BE2C (cell line): ENCODE measurements at regions not wholly inside any gene's neighbourhood (a gene's known extent, or its start where the extent isn't known, plus 50 kb on each side); places are given as distances from the start of the nearest gene placed in this dataset.
A peak's percentile ranks its signal among the peaks of the same experiment; 100 is the strongest.

Experiments
- DNase-seq: peaks from one replicate; pipeline ENCODE4 v3.0.0-alpha.2; 2020
- H3K27me3 ChIP-seq: fragments of 250-450 bp; sonication (Bioruptor Pico); 2 replicates; pipeline ENCODE4 v1.5.1; 2020; ENCODE audit warnings: mild to moderate bottlenecking
- H3K36me3 ChIP-seq: fragments of 250-450 bp; sonication (Bioruptor Pico); 2 replicates; pipeline ENCODE4 v1.5.1; 2020; ENCODE audit warnings: mild to moderate bottlenecking
- H3K4me1 ChIP-seq: fragments of 250-450 bp; sonication (Bioruptor Pico); 2 replicates; pipeline ENCODE4 v1.5.1; 2020
- H3K4me3 ChIP-seq: 2 replicates; pipeline ENCODE4 v1.5.1; 2011; ENCODE audit warnings: low read depth, low read length
- H3K9me3 ChIP-seq: fragments of 250-450 bp; sonication (Bioruptor Pico); 2 replicates; pipeline ENCODE4 v1.5.1; 2020
- CTCF ChIP-seq: IDR thresholded peaks from 2 replicates; pipeline ENCODE4 v1.5.1; 2012; ENCODE audit warnings: mild to moderate bottlenecking, low read depth, low read length

DNA sequence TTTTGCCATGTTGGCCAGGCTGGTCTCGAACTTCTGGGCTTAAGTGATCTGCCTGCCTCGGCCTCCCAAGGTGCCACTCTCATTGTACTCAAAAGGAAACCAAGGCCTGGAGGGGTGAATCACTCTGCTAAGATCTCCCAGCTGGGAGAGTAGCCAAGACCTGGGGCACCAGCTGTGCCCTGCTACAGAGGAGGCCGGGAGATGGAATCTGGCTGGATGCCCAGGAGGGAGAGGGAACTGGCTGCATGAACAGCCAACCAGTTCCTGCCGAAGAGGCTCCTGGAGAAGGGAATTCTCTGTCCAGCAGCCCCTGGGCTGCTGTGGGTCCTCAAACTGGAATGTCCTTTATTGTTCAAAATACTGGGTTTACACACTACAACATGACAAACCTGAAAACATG lies 238.7 kb upstream of the CIBAR2 start:
- TF ChIP-seq CTCF = no peak
- no peaks in the 10 kb centered on the region for H3K27me3 ChIP-seq
- no peaks in the 10 kb centered on the region for H3K9me3 ChIP-seq
- H3K4me1 ChIP-seq = peaks cover 63% of the 10 kb centered on the region
- no peaks in the 10 kb centered on the region for H3K36me3 ChIP-seq
- peak; percentile 98 for DNase-seq
- H3K4me3 ChIP-seq = no peak overlapping the region

DNA sequence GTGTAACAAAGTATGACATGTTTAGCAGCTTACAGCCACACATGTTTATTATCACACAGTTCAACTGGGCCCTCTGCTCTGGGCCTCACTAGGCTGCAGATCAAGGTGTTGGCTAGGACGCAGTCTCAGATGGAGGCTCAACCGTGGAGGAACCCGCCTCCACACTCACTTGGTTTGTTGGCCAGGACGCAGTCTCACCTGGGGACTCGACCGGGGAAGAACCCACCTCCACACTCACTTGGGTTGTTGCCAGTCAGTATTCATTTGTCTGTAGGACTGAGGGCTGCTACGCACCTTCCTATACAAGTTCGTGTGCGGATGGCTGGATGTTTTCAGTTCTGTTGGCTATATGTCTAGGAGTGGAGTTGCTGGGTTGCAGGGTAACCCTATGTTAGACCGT lies 240.7 kb upstream of the CIBAR2 start:
- TF ChIP-seq CTCF = no peak
- H3K27me3 ChIP-seq = no peaks in the 10 kb centered on the region
- H3K36me3 ChIP-seq = no peaks in the 10 kb centered on the region
- H3K4me3 ChIP-seq = no peak overlapping the region
- no peaks in the 10 kb centered on the region for H3K9me3 ChIP-seq
- DNase-seq = no peak
- H3K4me1 ChIP-seq = peaks cover 72% of the 10 kb centered on the region

GRCh38 chr16:85353839-85354685 lies 241.8 kb upstream of the CIBAR2 start:
- H3K36me3 ChIP-seq = no peaks in the 10 kb centered on the region
- H3K9me3 ChIP-seq = no peaks in the 10 kb centered on the region
- no peak overlapping the region for H3K4me3 ChIP-seq
- H3K4me1 ChIP-seq = peaks cover 73% of the 10 kb centered on the region
- H3K27me3 ChIP-seq = no peaks in the 10 kb centered on the region
- no peak for TF ChIP-seq CTCF
- DNase-seq = no peak

DNA sequence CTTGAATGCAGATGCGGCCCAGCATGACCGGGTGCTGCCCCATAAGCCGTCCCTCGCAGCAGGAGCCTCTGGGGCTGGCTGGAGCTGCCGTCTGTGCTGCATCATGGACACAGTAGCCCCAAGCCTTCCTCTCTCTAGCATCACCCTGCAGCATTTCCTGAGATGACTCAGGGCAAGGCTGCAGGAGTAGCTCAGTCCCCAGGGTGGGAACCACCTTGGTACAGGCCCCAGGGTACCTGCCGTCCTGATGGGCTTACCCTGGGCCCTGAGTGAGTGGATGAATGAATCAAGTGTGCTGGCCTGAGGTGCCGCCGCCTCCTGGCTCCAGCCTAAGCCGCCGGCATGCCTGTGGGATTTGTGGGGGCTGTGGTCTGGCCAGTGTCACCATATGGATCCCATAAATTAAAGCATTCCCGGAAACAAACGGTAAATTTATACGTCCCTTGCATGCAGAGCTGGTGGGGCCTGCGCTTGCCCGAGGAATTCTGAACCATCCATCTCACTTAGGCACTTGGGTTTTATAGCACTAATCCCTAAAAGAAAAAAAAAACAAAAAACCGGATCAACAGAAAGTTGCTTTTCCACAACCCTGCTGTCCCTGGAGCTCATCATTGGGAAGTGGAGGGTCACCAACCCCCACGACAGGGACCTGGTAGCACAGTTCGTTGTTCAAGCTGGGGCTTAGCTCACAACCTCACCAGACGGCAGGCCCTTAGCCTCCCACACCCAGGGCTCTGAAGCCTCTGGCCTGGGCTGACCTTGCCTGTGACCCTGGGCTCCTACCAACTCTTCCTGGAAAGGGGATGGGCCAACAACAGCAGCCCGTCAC lies 242.6 kb upstream of the CIBAR2 start:
- no peaks in the 10 kb centered on the region for H3K36me3 ChIP-seq
- H3K27me3 ChIP-seq = no peaks in the 10 kb centered on the region
- no peak for TF ChIP-seq CTCF
- H3K4me3 ChIP-seq = no peak overlapping the region
- peaks cover 75% of the 10 kb centered on the region for H3K4me1 ChIP-seq
- H3K9me3 ChIP-seq = no peaks in the 10 kb centered on the region
- DNase-seq = peak; percentile 77

- no peak for TF ChIP-seq CTCF
- no peak for DNase-seq
- Histone ChIP-seq H3K27me3 (no peaks in the 10 kb centered on the region), H3K4me3 (no peak overlapping the region), H3K9me3 (no peaks in the 10 kb centered on the region), H3K36me3 (no peaks in the 10 kb centered on the region), H3K4me1 (peaks cover 74% of the 10 kb centered on the region)
These were observed 243.2 kb upstream of the CIBAR2 start for GRCh38 chr16:85355515-85355837.

DNA sequence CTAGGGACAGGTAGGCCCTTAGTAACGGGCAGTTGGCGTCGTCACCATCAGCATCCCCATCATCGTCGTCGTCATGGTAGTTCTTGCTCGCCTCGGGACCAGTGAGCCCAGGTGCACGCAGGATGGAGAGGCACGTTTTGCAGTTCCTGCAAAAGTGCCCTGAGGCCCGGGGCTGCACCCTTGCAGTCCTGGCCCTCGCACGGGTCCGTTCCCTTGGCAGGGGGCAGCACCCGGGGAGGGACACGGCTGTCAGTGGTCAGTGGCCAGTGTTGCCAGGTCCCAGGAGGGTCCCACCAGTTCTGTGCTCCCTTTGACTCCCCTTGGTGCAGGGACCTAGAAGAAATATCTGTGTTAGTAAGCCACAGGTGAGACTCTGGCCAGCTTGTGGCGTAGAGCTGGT lies 243.9 kb upstream of the CIBAR2 start:
- Histone ChIP-seq H3K27me3 (no peaks in the 10 kb centered on the region), H3K4me1 (peaks cover 74% of the 10 kb centered on the region), H3K36me3 (no peaks in the 10 kb centered on the region), H3K4me3 (no peak overlapping the region), H3K9me3 (no peaks in the 10 kb centered on the region)
- DNase-seq = no peak
- no peak for TF ChIP-seq CTCF
